Adrenal gland (tissue), 9 donors: ENCODE measurements at regions not wholly inside any gene's neighbourhood (a gene's known extent, or its start where the extent isn't known, plus 50 kb on each side); places are given as distances from the start of the nearest gene placed in this dataset.

Experiments
- DNase-seq, 7 donors: peaks; one replicate each; pipeline ENCODE4 v3.0.0-alpha.2; 2019 to 2020
- H3K27ac ChIP-seq, 5 donors: fragments of 200-600 bp; sonication (generic) in 4 of 5; 1 replicate in 3 of 5; 2 replicates in 2 of 5; pipeline versions ENCODE4 v1.5.1 to v1.8.0; 2016 to 2020; ENCODE audit warnings: mild to moderate bottlenecking in 1 of 5
- H3K27me3 ChIP-seq: fragments of 200-600 bp; 2 replicates; pipeline ENCODE4 v1.8.0; 2021
- H3K36me3 ChIP-seq, 2 donors: fragments of 200-600 bp; replicated peaks in 1 of 2; 1 replicate in 1 of 2; 2 replicates in 1 of 2; pipeline versions ENCODE4 v1.5.1 to v1.8.0; 2018 to 2022
- H3K4me1 ChIP-seq, 2 donors: fragments of 200-600 bp; replicated peaks in 1 of 2; 1 replicate in 1 of 2; 2 replicates in 1 of 2; pipeline versions ENCODE4 v1.5.1 to v1.8.0; 2018 to 2021
- H3K4me3 ChIP-seq, 4 donors: fragments of 200-600 bp; sonication (generic) in 3 of 4; one replicate each; pipeline ENCODE4 v1.5.1; 2016 to 2018
- H3K9me3 ChIP-seq, 3 donors: fragments of 200-600 bp; sonication (generic) in 1 of 3; replicated peaks in 1 of 3; 1 replicate in 2 of 3; 2 replicates in 1 of 3; pipeline versions ENCODE4 v1.5.1 to v1.8.0; 2016 to 2021
- POLR2A ChIP-seq, 2 donors: fragments of 450-650 bp; IDR thresholded peaks; one replicate each; pipeline ENCODE4 v1.6.1; 2017; ENCODE audit warnings: antibody characterized with exemption in 2 of 2, mild to moderate bottlenecking in 2 of 2, moderate library complexity in 1 of 2
- WGBS, 4 donors: extraction: QIAGEN DNeasy Blood & Tissue Kit in 2 of 4; methylation state at CpG; one replicate each; pipeline versions ENCODE4 v1.1.5 to v1.1.7; 2013 to 2017; 5-methylcytosine and 5-hydroxymethylcytosine counted together
- intact Hi-C, 2 donors: fragments of 100-400 bp; cut with DNase I; formaldehyde crosslinking; loops; one replicate each; pipeline versions ENCODE4 v1.14.1 to v1.15.0; 2022 to 2023
- TF ChIP-seq, protein P1 (sequence below), 6 experiments: fragments of 450-650 bp in 4 of 6; fragments of 200-600 bp in 2 of 6; sonication (generic) in 1 of 6; IDR thresholded peaks; 1 replicate in 5 of 6; 2 replicates in 1 of 6; pipeline versions ENCODE4 v1.5.1 to v1.8.0; 2016 to 2021; ENCODE audit warnings: antibody characterized with exemption in 6 of 6, mild to moderate bottlenecking in 2 of 6, moderate library complexity in 1 of 6
- donor health status: healthy with polysubstance abuse.
- donor health status: Bipolar disorder and iron deficiency.
- donor health status: DM: yes; HTN: yes; CAD: no.
- donor health status: DM: no; HTN: no; CAD: no.
- donor health status: DM: no; HTN: no; CAD: no.

DNA sequence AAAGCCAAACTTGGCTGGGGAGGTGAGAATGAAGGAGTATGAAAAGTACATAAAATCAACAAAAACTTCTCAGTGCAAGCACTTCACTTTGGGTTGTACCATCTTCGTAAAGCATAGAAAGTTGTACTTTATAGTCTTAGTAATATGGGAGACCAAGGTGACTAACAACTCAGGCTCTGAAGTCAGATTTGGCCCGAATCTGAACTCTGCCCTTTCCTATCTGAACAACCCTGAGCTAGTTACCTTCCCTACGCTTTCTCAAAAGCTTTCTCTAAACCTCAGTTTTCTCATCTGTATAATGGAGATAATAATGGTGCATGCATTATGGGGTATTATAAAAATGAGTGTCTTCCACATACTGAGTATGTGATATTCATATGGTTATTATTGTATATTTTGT is 285.4 kb upstream of the UMPS start:
- TF ChIP-seq, protein P1, sequence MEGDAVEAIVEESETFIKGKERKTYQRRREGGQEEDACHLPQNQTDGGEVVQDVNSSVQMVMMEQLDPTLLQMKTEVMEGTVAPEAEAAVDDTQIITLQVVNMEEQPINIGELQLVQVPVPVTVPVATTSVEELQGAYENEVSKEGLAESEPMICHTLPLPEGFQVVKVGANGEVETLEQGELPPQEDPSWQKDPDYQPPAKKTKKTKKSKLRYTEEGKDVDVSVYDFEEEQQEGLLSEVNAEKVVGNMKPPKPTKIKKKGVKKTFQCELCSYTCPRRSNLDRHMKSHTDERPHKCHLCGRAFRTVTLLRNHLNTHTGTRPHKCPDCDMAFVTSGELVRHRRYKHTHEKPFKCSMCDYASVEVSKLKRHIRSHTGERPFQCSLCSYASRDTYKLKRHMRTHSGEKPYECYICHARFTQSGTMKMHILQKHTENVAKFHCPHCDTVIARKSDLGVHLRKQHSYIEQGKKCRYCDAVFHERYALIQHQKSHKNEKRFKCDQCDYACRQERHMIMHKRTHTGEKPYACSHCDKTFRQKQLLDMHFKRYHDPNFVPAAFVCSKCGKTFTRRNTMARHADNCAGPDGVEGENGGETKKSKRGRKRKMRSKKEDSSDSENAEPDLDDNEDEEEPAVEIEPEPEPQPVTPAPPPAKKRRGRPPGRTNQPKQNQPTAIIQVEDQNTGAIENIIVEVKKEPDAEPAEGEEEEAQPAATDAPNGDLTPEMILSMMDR (IDR thresholded peaks at IDR 0.05): no peak
- no peak for TF ChIP-seq POLR2A (IDR thresholded peaks at IDR 0.05)
- no peaks in the 10 kb centered on the region for H3K27me3 ChIP-seq
- H3K27ac ChIP-seq: no peak overlapping the region
- no peak overlapping the region for H3K4me3 ChIP-seq
- intact Hi-C loops: no loop called here
- DNase-seq: no peak
- 90 to 98% (median 96%) methylated on average over 3 of the region's 3 CpGs for WGBS, 4 donors
- H3K36me3 ChIP-seq: peaks cover 0 to 4% of the 10 kb centered on the region in 2 donors
- H3K9me3 ChIP-seq: no peaks in the 10 kb centered on the region
- no peaks in the 10 kb centered on the region for H3K4me1 ChIP-seq

DNA sequence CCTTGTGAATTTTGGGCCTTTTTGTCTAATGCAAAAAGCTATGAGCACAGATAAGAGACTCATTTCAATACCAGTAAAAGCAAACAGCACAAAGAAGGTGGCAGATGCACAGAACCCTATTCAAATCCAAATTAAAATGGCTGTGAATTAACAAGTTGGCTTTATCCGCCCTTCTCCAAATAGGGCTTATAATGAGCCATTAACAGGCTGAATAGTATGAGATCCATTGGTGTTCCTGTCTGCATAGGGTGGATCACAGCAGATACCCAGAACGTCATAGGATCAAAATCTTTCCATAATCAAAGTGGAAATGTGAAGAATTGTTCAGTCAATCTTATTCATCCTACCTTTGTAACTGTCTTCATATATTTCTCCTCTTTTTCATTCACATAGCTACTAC is 282.4 kb upstream of the UMPS start:
- intact Hi-C loops: no loop called here
- peaks cover 0 to 4% of the 10 kb centered on the region in 2 donors for H3K36me3 ChIP-seq
- no peaks in the 10 kb centered on the region for H3K9me3 ChIP-seq
- no peaks in the 10 kb centered on the region for H3K27me3 ChIP-seq
- no peak overlapping the region for H3K4me3 ChIP-seq
- no peak for DNase-seq
- no peak overlapping the region for H3K27ac ChIP-seq
- no peaks in the 10 kb centered on the region for H3K4me1 ChIP-seq
- 47 to 94% (median 84%) methylated on average over 2 of the region's 2 CpGs for WGBS, 4 donors
- TF ChIP-seq, protein P1 (IDR thresholded peaks at IDR 0.05): no peak
- TF ChIP-seq POLR2A (IDR thresholded peaks at IDR 0.05): no peak

DNA sequence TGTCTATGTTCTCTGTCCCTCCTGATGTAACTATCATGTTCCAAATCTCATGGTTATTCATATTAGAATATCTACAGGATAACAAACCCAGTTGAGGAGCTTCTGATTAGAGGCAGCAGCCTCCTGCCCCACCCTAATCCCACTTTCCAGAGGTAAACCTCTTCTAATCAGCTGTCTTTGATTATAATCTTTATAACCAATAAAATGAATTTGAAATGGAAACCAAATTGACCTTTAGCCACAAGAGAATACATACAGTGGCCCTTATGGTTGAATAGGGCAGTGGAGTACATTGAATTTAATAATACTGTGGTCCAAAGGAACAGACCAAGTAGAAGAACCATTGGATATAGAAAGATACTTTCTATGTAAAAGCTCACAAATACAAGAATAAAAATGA is 281.3 kb upstream of the UMPS start:
- Histone ChIP-seq H3K4me3 (no peak overlapping the region), H3K27me3 (no peaks in the 10 kb centered on the region), H3K9me3 (no peaks in the 10 kb centered on the region), H3K4me1 (no peaks in the 10 kb centered on the region), H3K36me3 (peaks cover 0 to 2% of the 10 kb centered on the region in 2 donors), H3K27ac (no peak overlapping the region)
- TF ChIP-seq, protein P1 (IDR thresholded peaks at IDR 0.05): no peak
- no peak for TF ChIP-seq POLR2A (IDR thresholded peaks at IDR 0.05)
- intact Hi-C loops: no loop called here
- no peak for DNase-seq

DNA sequence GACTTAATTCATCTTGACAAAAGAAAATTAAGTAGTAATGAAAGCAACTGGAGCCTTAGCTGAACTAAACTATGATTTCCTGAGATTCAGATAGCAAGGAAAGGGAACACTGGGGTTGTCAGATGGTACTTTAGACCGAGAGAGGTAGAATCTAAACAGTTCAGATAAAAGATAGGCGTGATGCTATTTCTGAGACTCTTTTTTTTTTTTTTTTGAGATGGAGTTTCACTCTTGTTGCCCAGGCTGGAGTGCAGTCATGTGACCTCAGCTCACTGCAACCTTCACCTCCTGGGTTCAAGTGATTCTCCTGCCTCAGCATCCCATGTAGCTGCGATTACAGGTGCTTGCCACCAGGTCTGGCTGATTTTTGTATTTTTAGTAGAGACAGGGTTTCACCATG is 279.9 kb upstream of the UMPS start:
- H3K36me3 ChIP-seq: no peaks in the 10 kb centered on the region
- H3K27me3 ChIP-seq: no peaks in the 10 kb centered on the region
- intact Hi-C loops: no loop called here
- DNase-seq: no peak
- no peaks in the 10 kb centered on the region for H3K4me1 ChIP-seq
- WGBS, 4 donors: 95 to 97% (median 96%) methylated on average over 3 of the region's 3 CpGs
- TF ChIP-seq POLR2A (IDR thresholded peaks at IDR 0.05): no peak
- TF ChIP-seq, protein P1 (IDR thresholded peaks at IDR 0.05): no peak
- no peak overlapping the region for H3K4me3 ChIP-seq
- H3K27ac ChIP-seq: no peak overlapping the region
- H3K9me3 ChIP-seq: no peaks in the 10 kb centered on the region
